Occipital lobe (tissue), 1 donor: ENCODE measurements at regions not wholly inside any gene's neighbourhood (a gene's known extent, or its start where the extent isn't known, plus 50 kb on each side); places are given as distances from the start of the nearest gene placed in this dataset.
"Not testable (repeated sequence)": the region's sequence is repeated elsewhere in the genome, so short reads cannot be mapped to it uniquely, and the experiment has no call there.

ENCODE experiments used
- DNase-seq: peaks from one replicate; lab custom pipeline; 2025; lab: John Stamatoyannopoulos, UW

DNA sequence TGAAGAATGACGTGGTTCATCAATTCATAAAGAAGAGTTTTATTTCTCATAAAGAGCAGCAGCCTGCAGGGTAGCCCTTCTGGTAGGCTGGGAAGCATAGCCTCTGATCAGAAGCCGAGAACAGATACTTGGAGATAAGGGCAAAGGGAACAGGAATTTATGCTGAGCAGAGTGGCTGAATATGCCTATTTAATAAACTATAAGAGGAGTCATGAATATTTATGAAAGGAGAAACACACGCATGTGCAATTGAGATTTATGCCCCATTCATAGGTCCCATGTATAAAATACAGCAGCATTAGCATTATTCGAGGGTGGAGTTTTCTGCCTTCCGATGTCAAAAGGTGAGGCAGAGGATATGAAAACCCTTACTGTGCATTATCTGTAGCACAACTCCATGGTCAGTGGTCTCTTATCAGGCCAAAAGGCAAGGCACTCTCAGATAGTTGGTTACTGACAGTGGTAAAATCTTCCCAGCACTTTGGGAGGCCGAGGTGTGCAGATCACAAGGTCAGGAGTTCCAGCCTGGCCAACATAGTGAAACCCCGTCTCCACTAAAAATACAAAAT is 569.1 kb downstream of the ACTL7B start:
- DNase-seq, result no peak

- DNase-seq, result no peak
Measured at GRCh38 chr9:108283696-108284095, 572.1 kb downstream of the ACTL7B start.

GRCh38 chr9:108282872-108283271 is 572.9 kb downstream of the ACTL7B start:
- DNase-seq, result no peak

- no peak for DNase-seq
Measured at GRCh38 chr9:108281696-108282095, 574.1 kb downstream of the ACTL7B start.

DNA sequence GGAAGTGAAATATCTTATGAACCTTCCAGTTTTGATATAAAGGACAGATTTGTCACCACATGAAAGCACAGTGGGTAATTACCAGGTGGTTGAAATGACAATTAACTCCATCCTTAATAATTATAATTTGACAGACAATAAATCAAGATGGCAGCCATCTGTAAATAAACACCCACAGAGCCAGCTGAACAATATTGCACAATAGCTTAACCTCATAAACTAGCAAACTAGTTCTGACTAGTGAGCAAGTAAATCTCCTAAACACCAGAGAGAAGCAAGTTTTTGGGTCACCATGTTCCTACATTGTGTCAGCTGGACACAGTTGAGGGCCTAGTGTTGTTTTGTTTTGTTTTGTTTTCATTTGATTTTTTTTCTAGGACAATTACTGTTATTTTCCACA is 577.4 kb downstream of the ACTL7B start:
- DNase-seq, result no peak

- DNase-seq, result no peak
Measured at GRCh38 chr9:108277216-108277615, 578.6 kb downstream of the ACTL7B start.

DNA sequence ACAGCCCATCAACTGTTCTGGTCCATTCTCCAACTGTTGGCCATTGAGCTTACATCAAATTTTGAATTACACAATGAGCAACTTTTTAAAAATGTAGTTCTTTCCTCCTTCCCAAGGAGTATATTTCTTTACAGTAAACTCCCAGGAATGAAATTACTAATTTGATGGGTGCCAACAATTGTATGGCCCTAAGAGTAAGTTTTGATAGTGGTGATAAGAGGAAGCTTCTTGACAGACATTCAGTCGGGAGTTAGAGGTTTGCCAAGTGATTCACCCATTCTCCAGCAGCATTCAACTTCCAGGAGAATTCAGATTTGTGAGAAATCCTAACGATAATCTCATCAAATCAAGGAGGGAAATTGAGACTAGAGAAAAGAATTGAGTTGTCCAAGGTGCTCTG is 579.9 kb downstream of the ACTL7B start:
- DNase-seq, result no peak

DNA sequence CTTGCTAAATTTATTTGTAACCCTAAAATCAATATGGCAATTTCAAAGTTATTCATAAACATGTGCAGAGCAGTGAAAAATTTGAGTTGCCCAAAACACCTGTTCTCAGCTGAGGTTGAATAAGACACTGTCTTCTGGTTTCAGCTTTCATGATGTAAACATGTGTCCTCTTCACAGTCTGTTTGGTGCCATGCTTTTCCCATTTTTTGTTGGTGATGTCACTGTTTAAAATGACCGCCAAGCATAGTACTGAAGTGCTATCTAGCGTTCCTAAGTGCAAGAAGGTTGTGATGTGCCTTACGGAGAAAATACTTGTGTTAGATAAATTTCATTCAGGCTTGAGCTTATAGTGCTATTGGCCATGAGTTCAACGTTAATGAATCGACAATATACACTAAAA is 580.8 kb downstream of the ACTL7B start:
- DNase-seq, result no peak

GRCh38 chr9:108273988-108274387 is 581.8 kb downstream of the ACTL7B start:
- DNase-seq, result no peak

DNA sequence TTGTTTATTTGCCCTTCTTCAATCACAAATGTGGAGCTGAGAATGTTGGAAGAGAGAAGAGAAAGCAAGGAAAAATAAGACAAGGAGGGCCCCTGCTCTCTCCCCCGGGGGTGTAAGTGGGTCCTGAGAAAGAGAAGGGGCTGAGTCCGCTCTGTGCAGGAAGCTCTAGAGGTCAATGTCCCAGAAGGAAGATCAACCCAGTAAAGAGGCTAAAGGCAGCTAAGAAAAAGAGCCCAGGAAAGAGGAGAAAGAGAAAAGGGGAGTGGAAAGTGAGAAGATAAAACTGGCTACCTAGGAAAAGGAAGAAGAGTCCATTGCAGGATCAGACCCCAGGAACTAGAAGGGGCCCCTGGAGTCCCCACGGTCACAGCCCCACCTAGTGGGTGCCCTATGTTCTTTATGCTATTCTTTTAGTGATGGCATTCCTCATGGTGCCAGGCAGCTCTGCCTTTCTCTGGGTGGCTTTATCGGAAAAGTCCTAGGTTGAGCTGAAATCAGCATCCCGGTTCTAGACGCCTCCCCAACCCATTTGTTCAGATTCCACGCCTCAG is 583.4 kb downstream of the ACTL7B start:
- no peak for DNase-seq

GRCh38 chr9:108271646-108272348 is 584.0 kb downstream of the ACTL7B start:
- no peak for DNase-seq

- DNase-seq, result no peak
Measured at GRCh38 chr9:108271236-108271635, 584.5 kb downstream of the ACTL7B start.

- DNase-seq, result no peak
Measured at GRCh38 chr9:108270561-108270960, 585.2 kb downstream of the ACTL7B start.

DNA sequence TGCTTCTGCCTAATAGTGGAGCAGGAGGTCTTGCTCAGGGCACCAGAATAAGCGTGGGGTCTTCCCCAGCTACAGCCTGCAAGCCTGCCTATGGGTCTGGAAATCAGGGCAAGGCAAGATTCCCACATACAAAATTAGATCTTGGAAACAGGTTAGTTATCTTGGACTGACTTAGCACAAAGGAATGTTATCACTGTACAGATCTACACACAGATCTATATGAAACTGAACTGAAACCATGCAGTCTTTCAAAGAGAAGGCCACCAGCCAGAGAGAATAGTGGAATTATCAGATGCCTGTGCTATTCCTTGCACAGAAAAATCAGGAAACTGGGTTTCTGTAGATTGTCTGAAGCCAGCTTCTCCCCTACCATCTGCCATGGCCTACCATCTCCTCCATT is 585.7 kb downstream of the ACTL7B start:
- no peak for DNase-seq

GRCh38 chr9:108269371-108269770 is 586.4 kb downstream of the ACTL7B start:
- no peak for DNase-seq

- no peak for DNase-seq
Measured at GRCh38 chr9:108265065-108265464, 590.7 kb downstream of the ACTL7B start.

GRCh38 chr9:108264093-108264492 is 591.7 kb downstream of the ACTL7B start:
- DNase-seq, result no peak

DNA sequence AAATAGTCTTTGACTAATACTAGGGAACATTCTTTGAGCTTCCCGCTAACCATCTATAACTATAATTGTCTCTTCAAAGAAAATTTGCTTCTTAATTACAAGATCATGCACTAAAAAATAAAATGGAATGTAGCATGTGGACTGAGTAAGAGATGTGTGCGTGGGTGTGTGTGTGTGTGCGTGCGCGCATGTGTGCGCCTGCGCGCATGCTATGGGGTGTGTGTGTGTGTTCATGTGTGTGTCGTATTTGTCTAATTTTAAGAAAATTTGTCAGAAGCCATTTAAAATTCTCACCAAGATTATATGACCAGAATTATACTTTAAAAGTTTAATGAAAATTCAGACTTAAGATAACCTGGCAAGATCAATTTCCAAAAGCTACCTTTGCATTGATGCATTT is 593.0 kb downstream of the ACTL7B start:
- no peak for DNase-seq

- no peak for DNase-seq
Measured at GRCh38 chr9:108259917-108260675, 595.7 kb downstream of the ACTL7B start.

DNA sequence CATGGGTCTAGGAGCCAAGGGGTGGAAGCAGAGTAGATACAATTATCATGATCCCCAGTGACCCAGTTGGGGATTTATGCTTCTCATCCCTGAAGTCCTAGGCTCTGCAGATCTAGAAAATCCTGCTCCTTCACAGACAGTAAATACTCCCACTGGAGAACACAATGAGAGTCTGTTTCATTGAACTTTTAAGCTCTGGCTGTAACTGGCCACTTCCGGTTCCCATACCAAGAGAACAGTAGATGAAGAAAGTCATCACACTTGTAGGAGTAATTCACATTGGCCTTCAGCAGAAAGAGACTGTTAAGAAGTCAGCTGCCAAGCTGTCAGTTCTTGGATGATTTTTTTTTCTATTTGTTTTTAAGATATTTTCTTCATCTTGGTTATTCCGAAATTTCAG is 597.1 kb downstream of the ACTL7B start:
- DNase-seq, result no peak

DNA sequence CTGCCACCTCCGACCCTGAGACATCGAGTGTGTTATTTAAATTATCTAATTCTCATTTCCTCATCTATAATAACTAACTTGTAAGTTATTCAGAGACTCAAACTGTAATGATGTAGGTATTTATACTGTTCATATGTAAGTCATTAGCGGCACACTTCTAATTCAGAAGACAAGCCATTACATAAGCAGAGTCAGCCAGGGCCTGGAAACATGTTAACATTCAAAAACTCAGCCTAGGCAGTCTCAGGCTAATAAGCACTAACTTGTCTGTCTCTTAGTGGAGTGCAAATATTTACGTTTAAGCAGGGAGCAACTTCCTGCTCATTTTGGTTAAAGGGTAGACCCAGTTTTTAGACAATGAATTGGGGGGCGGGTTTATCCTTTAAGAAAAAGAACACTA is 598.4 kb downstream of the ACTL7B start:
- no peak for DNase-seq

DNA sequence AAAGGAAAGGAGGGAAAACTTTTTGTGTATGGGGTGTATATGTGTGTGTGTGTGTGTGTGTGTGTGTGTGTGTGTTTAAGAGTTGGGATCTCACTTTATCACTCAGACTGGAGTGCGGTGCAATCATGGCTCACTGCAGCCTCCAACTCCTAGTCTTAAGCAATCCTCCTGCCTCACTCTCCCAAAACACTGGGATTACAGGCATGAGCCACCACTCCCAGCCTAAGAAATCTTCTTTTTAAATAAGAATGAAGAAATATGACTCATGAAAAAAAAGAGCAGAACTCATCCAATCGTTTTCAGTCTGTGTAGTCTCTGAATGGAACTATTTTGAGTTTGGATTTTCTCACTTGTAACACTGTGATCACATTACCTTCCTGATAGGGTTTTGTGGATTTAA is 601.5 kb downstream of the ACTL7B start:
- no peak for DNase-seq

DNA sequence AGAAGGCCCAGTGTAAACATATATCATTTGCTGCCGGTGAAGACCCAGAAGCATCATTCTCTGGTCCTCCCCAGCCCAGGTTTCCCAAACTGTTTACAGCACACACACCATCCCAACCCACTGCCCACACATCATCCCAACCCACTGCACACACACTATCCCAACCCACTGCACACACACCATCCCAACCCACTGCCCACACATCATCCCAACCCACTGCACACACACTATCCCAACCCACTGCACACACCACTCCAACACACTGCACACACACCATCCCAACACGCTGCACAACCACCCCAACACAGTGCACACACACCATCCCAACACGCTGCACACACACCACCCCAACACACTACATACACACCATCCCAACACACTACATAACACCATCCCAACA is 608.4 kb downstream of the ACTL7B start:
- DNase-seq, result not testable (repeated sequence)
